A549 (cell line): ENCODE measurements at regions not wholly inside any gene's neighbourhood (a gene's known extent, or its start where the extent isn't known, plus 50 kb on each side); places are given as distances from the start of the nearest gene placed in this dataset.

Experiments
- CBX8 ChIP-seq: fragments of 200-600 bp; sonication (generic); IDR thresholded peaks from 2 replicates; pipeline ENCODE4 v1.6.1; 2016
- CTCF ChIP-seq: fragments of >200 bp; sonication (Bioruptor Twin); formaldehyde crosslinking; IDR thresholded peaks from 3 replicates; pipeline ENCODE4 v1.5.1; 2016
- EP300 ChIP-seq, 2 experiments: fragments of >200 bp; sonication (Bioruptor Twin); formaldehyde crosslinking; IDR thresholded peaks; 2 replicates in 1 of 2; 3 replicates in 1 of 2; pipeline ENCODE4 v1.6.1; 2016 to 2017
- HOXA7 ChIP-seq: fragments of 250-450 bp; sonication (Bioruptor Pico); IDR thresholded peaks from 2 replicates; pipeline ENCODE4 v1.5.0; 2020; ENCODE audit warnings: mild to moderate bottlenecking, moderate library complexity
- KDM1A ChIP-seq: fragments of 200-600 bp; sonication (generic); IDR thresholded peaks from 2 replicates; pipeline ENCODE4 v1.6.1; 2016; ENCODE audit warnings: low read depth, mild to moderate bottlenecking
- NFE2L2 ChIP-seq: fragments of 150-350 bp; conservative IDR thresholded peaks from 2 replicates; pipeline ENCODE4 v1.6.1; 2014; ENCODE audit warnings: low read length
- POLR2A ChIP-seq: IDR thresholded peaks from 2 replicates; pipeline ENCODE4 v1.6.1; 2012; ENCODE audit warnings: mild to moderate bottlenecking, low read length
- RAD21 ChIP-seq, 2 experiments: fragments of >200 bp in 1 of 2; sonication (Bioruptor Twin) in 1 of 2; formaldehyde crosslinking in 1 of 2; IDR thresholded peaks in 1 of 2; conservative IDR thresholded peaks in 1 of 2; 2 replicates in 1 of 2; 3 replicates in 1 of 2; pipeline ENCODE4 v1.6.1; 2012 to 2018; ENCODE audit warnings: inconsistent platforms in 1 of 2
- REST ChIP-seq: fragments of 200-600 bp; sonication (generic); IDR thresholded peaks from 2 replicates; pipeline ENCODE4 v1.6.1; 2016; ENCODE audit warnings: antibody characterized with exemption, mild to moderate bottlenecking, moderate library complexity
- SMC3 ChIP-seq: fragments of >200 bp; sonication (Bioruptor Twin); formaldehyde crosslinking; IDR thresholded peaks from 3 replicates; pipeline ENCODE4 v1.6.1; 2018; ENCODE audit warnings: inconsistent platforms
- ZNF302 ChIP-seq: fragments of 250-450 bp; sonication (Bioruptor Pico); IDR thresholded peaks from 2 replicates; pipeline ENCODE4 v1.9.0; 2021; ENCODE audit warnings: inconsistent platforms, mild to moderate bottlenecking, moderate library complexity

- TF ChIP-seq POLR2A (no peak), CTCF (no peak), NFE2L2 (no peak), ZNF302 (CRISPR knock-in tag) (no peak), CBX8 (no peak), KDM1A (no peak), HOXA7 (CRISPR knock-in tag) (no peak), RAD21 (conservative IDR thresholded peaks at IDR 0.05 in 1 of 2, IDR thresholded peaks at IDR 0.05 in 1 of 2) (no peak), EP300 (IDR thresholded peaks at IDR 0.05) (no peak), SMC3 (no peak), REST (no peak)
Measured at GRCh38 chr12:98096436-98096835, 419.0 kb upstream of the TMPO start.
